Neural cell (in vitro differentiated cells): ENCODE measurements at regions not wholly inside any gene's neighbourhood (a gene's known extent, or its start where the extent isn't known, plus 50 kb on each side); places are given as distances from the start of the nearest gene placed in this dataset.

ENCODE experiments used
- CTCF ChIP-seq: fragments of 450-650 bp; IDR thresholded peaks from 2 replicates; pipeline ENCODE4 v1.5.1; 2014; ENCODE audit warnings: antibody characterized with exemption, mild to moderate bottlenecking, moderate library complexity; ENCODE audit not compliant: poor library complexity, severe bottlenecking
- EP300 ChIP-seq: fragments of 450-650 bp; conservative IDR thresholded peaks from 2 replicates; pipeline ENCODE4 v1.6.1; 2014; ENCODE audit warnings: antibody characterized with exemption, mild to moderate bottlenecking, moderate library complexity; ENCODE audit not compliant: poor library complexity, severe bottlenecking
- EZH2 ChIP-seq: fragments of 200-600, 300-800 bp; shearing (Covaris generic), sonication (generic); IDR thresholded peaks from 2 replicates; pipeline ENCODE4 v1.6.1; 2014; ENCODE audit warnings: antibody characterized with exemption, low read length, borderline replicate concordance, mild to moderate bottlenecking; ENCODE audit not compliant: insufficient read depth, poor library complexity, severe bottlenecking
- MXI1 ChIP-seq: fragments of 450-650 bp; conservative IDR thresholded peaks from 2 replicates; pipeline ENCODE4 v1.6.1; 2014; ENCODE audit warnings: antibody characterized with exemption, mild to moderate bottlenecking; ENCODE audit not compliant: poor library complexity, severe bottlenecking
- POLR2AphosphoS5 ChIP-seq: IDR thresholded peaks from 2 replicates; pipeline ENCODE4 v1.6.1; 2012
- RAD21 ChIP-seq: fragments of 450-650 bp; conservative IDR thresholded peaks from 2 replicates; pipeline ENCODE4 v1.6.1; 2014; ENCODE audit warnings: antibody characterized with exemption, mild to moderate bottlenecking, moderate library complexity
- REST ChIP-seq: IDR thresholded peaks from 2 replicates; pipeline ENCODE4 v1.6.1; 2012; ENCODE audit warnings: borderline replicate concordance
- SMC3 ChIP-seq: fragments of 450-650 bp; conservative IDR thresholded peaks from 2 replicates; pipeline ENCODE4 v1.6.1; 2014; ENCODE audit warnings: antibody characterized with exemption, mild to moderate bottlenecking, moderate library complexity; ENCODE audit not compliant: poor library complexity
- TAF1 ChIP-seq: IDR thresholded peaks from 2 replicates; pipeline ENCODE4 v1.6.1; 2012; ENCODE audit warnings: low read depth

- TF ChIP-seq CTCF = no peak
- TF ChIP-seq TAF1 = no peak
- no peak for TF ChIP-seq EP300
- TF ChIP-seq EZH2 = no peak
- TF ChIP-seq POLR2AphosphoS5 = no peak
- no peak for TF ChIP-seq REST
- TF ChIP-seq RAD21 = no peak
- TF ChIP-seq SMC3 = no peak
- TF ChIP-seq MXI1 = no peak
These were observed 1584.3 kb downstream of the STIM2 start for GRCh38 chr4:28444886-28445496.
